ENCODE measurements at regions not wholly inside any gene's neighbourhood (a gene's known extent, or its start where the extent isn't known, plus 50 kb on each side); places are given as distances from the start of the nearest gene placed in this dataset.

- TF ChIP-seq EZH2 (IDR thresholded peaks at IDR 0.05) (no peak), EZH2phosphoT487 (IDR thresholded peaks at IDR 0.05; ENCODE audit: borderline replicate concordance) (no peak), SIN3A (IDR thresholded peaks at IDR 0.05; ENCODE audit: low read depth) (no peak), ZFX (IDR thresholded peaks at IDR 0.05) (no peak), FOSL1 (IDR thresholded peaks at IDR 0.05; ENCODE audit: low read depth) (no peak)
These were observed 303.3 kb upstream of the ATP10A start for GRCh38 chr15:26166429-26166828.
